ENCODE measurements at regions not wholly inside any gene's neighbourhood (a gene's known extent, or its start where the extent isn't known, plus 50 kb on each side); places are given as distances from the start of the nearest gene placed in this dataset.

DNA sequence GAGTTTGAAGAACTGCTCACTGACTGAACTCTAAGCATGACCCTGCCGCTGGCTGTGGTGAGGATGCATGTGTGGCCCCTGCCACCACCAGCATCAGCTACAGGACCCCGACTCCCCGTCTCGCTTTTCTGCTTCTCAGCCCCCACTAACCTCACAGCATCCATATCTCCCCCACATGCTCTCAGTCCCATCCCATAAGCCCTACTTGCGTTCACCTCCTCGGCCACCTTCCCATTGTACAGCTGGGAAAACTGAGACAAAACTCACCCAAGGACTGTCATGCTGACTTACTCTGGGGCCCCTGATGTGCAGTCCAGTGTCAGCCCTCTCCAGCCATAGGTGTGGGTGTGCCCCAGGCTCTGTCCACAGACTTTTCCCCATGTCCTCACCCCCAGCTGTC lies 104.2 kb upstream of the SH3BP4 start (continued):
- TF ChIP-seq RXRA (IDR thresholded peaks at IDR 0.05; ENCODE audit: insufficient read depth, low read depth, low read length), result no peak
- TF ChIP-seq SP2 (IDR thresholded peaks at IDR 0.05; ENCODE audit: low read length), result no peak
- TF ChIP-seq NANOG (IDR thresholded peaks at IDR 0.05; ENCODE audit: insufficient read depth, low read depth, low read length, poor library complexity, severe bottlenecking), result no peak
- no peak for TF ChIP-seq SUZ12 (IDR thresholded peaks at IDR 0.05; ENCODE audit: low read length)
- TF ChIP-seq TCF12 (IDR thresholded peaks at IDR 0.05; ENCODE audit: low read depth, low read length), result no peak
